ENCODE measurements at regions not wholly inside any gene's neighbourhood (a gene's known extent, or its start where the extent isn't known, plus 50 kb on each side); places are given as distances from the start of the nearest gene placed in this dataset.

DNA sequence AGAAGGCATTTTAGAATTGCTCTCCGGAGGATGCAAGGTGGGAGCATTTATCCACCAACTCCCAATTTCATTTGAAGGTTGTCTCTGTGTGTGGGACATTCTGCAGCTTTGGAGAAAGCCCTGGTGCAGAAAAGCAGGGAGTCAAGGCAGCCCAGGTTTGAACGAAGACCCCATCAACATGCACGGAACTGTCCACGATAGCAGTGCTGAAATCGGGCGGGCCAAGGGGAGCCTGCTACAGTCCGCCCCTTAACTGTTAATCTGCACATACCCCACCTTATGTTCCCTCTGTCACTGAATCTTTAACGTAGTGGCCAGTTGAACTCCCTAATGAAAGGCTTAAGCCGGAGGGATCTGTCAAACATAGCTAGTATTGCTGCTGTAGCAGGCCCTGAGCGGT, 68.8 kb upstream of the C1orf174 start:
- TF ChIP-seq, protein P1, sequence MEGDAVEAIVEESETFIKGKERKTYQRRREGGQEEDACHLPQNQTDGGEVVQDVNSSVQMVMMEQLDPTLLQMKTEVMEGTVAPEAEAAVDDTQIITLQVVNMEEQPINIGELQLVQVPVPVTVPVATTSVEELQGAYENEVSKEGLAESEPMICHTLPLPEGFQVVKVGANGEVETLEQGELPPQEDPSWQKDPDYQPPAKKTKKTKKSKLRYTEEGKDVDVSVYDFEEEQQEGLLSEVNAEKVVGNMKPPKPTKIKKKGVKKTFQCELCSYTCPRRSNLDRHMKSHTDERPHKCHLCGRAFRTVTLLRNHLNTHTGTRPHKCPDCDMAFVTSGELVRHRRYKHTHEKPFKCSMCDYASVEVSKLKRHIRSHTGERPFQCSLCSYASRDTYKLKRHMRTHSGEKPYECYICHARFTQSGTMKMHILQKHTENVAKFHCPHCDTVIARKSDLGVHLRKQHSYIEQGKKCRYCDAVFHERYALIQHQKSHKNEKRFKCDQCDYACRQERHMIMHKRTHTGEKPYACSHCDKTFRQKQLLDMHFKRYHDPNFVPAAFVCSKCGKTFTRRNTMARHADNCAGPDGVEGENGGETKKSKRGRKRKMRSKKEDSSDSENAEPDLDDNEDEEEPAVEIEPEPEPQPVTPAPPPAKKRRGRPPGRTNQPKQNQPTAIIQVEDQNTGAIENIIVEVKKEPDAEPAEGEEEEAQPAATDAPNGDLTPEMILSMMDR (IDR thresholded peaks at IDR 0.05): no peak
- TF ChIP-seq POLR2A (IDR thresholded peaks at IDR 0.05): no peak

Data from thyroid gland (tissue), 4 donors.